ENCODE measurements at regions not wholly inside any gene's neighbourhood (a gene's known extent, or its start where the extent isn't known, plus 50 kb on each side); places are given as distances from the start of the nearest gene placed in this dataset.
"Not testable (repeated sequence)": the region's sequence is repeated elsewhere in the genome, so short reads cannot be mapped to it uniquely, and the experiment has no call there.

- DNase-seq (ENCODE audit: low read depth in 2 of 2): peak; percentile 16 to 48
- H3K4me3 ChIP-seq (replicated peaks in 1 of 2; ENCODE audit: low read depth in 2 of 2, low read length in 2 of 2): no peak overlapping the region
- no peak for TF ChIP-seq CTCF (IDR thresholded peaks at IDR 0.05; ENCODE audit: low read depth, low read length)
Observed at GRCh38 chr2:64742678-64743077, 89.0 kb upstream of the SERTAD2 start.

- no peak overlapping the region for H3K4me3 ChIP-seq (replicated peaks in 1 of 2; ENCODE audit: low read depth in 2 of 2, low read length in 2 of 2)
- no peak for DNase-seq (ENCODE audit: low read depth in 2 of 2)
- no peak for TF ChIP-seq CTCF (IDR thresholded peaks at IDR 0.05; ENCODE audit: low read depth, low read length)
Observed at GRCh38 chr2:64743739-64744330, 90.1 kb upstream of the SERTAD2 start.

DNA sequence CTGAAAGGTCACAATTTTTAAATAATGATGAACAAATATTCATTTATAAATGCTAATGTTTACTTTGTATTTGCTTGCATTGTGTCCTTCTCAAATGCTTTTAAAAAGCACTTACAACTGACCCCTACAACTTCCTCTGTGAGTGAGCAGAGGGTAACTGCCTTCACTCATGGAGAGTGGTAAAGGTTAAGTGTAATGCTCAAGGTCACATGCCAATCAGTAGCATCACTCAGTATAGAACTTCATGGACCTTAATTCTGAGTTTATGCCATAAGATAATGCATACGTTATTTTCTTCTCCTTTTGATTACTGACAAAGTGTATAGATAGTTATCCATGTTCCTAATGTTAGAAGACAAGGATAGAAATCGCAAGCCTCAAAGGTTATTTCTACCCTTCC is 91.8 kb upstream of the SERTAD2 start:
- no peak overlapping the region for H3K4me3 ChIP-seq (replicated peaks in 1 of 2; ENCODE audit: low read depth in 2 of 2, low read length in 2 of 2)
- TF ChIP-seq CTCF (IDR thresholded peaks at IDR 0.05; ENCODE audit: low read depth, low read length): no peak
- no peak for DNase-seq (ENCODE audit: low read depth in 2 of 2)

- not testable (repeated sequence) for DNase-seq (ENCODE audit: low read depth in 2 of 2); H3K4me3 ChIP-seq (replicated peaks in 1 of 2; ENCODE audit: low read depth in 2 of 2, low read length in 2 of 2)
Observed at GRCh38 chr2:64747690-64748091, 94.0 kb upstream of the SERTAD2 start.

GRCh38 chr2:64748147-64748546 is 94.4 kb upstream of the SERTAD2 start:
- DNase-seq (ENCODE audit: low read depth in 2 of 2): no peak
- H3K4me3 ChIP-seq (replicated peaks in 1 of 2; ENCODE audit: low read depth in 2 of 2, low read length in 2 of 2): no peak overlapping the region
- no peak for TF ChIP-seq CTCF (IDR thresholded peaks at IDR 0.05; ENCODE audit: low read depth, low read length)

GRCh38 chr2:64748561-64748960 is 94.8 kb upstream of the SERTAD2 start:
- no peak overlapping the region for H3K4me3 ChIP-seq (replicated peaks in 1 of 2; ENCODE audit: low read depth in 2 of 2, low read length in 2 of 2)
- DNase-seq (ENCODE audit: low read depth in 2 of 2): no peak
- no peak for TF ChIP-seq CTCF (IDR thresholded peaks at IDR 0.05; ENCODE audit: low read depth, low read length)

DNA sequence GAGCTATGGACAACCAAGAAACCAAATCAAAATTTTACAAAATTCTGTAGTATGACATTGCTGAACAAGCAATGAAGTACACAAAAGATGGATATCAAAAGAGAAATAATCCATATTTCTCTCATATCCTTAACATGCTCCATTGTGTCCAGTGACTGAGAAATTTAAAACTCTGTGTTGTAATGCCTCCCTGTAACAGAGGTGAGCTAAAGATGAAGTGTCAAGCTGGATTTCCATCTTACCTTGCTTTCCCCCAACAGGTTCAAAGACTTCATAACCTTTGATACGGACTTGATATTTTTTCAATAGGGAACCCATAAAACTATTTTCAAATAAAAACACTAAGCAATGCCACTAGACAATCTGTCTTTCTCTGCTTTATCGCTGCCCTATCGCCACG is 95.7 kb upstream of the SERTAD2 start:
- peak overlapping the region; percentile 74 to 81 for H3K4me3 ChIP-seq (replicated peaks in 1 of 2; ENCODE audit: low read depth in 2 of 2, low read length in 2 of 2)
- peak in 1 of 2 donors; percentile 8 for DNase-seq (ENCODE audit: low read depth in 2 of 2)
- TF ChIP-seq CTCF (IDR thresholded peaks at IDR 0.05; ENCODE audit: low read depth, low read length): no peak

Data from cardiac fibroblast (primary cell).